ENCODE measurements at regions not wholly inside any gene's neighbourhood (a gene's known extent, or its start where the extent isn't known, plus 50 kb on each side); places are given as distances from the start of the nearest gene placed in this dataset.

DNA sequence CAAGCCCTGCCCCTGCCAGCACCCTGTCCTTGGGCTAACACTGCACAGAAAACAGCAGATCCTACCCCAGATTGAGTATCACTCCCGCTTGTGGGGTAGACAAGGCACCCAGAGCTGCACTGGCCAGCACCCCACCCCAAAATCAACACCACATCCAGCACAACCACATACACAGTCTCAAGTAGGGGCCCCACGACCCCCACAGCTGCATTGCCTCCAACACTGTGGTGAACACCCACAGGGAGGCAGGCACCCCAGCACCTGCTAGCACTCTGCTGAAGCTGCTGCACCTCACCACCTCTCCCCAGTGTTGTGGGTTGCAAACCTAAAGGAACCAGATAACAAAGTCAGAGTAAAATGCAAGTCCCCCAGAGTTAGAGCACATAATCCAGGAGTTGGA, 589.9 kb downstream of the PCDH19 start:
- Mint-ChIP-seq H3K27me3 (ENCODE audit: insufficient read depth) (no peaks in the 10 kb centered on the region), H3K27ac (no peak overlapping the region), H3K36me3 (ENCODE audit: low read depth) (no peaks in the 10 kb centered on the region), H3K4me1 (peaks cover 4% of the 10 kb centered on the region), H3K4me3 (no peak overlapping the region), H3K9me3 (no peaks in the 10 kb centered on the region)
- H3K36me3 ChIP-seq (ENCODE audit: control insufficient read depth, insufficient read depth, low read length) = no peaks in the 10 kb centered on the region
- H3K9ac ChIP-seq (ENCODE audit: extremely low read depth, low read length, poor library complexity, severe bottlenecking) = no peak overlapping the region
- no peaks in the 10 kb centered on the region for H3K4me1 ChIP-seq (ENCODE audit: control insufficient read depth, insufficient read depth, low read length)
- 86% methylated on average over 1 of the region's 2 CpGs; no CpG with 5 or more reads in 1 of the 2 experiments for WGBS, 2 experiments (ENCODE audit: insufficient coverage in 1 of 2, insufficient read length in 1 of 2)
- TF ChIP-seq, protein P1, sequence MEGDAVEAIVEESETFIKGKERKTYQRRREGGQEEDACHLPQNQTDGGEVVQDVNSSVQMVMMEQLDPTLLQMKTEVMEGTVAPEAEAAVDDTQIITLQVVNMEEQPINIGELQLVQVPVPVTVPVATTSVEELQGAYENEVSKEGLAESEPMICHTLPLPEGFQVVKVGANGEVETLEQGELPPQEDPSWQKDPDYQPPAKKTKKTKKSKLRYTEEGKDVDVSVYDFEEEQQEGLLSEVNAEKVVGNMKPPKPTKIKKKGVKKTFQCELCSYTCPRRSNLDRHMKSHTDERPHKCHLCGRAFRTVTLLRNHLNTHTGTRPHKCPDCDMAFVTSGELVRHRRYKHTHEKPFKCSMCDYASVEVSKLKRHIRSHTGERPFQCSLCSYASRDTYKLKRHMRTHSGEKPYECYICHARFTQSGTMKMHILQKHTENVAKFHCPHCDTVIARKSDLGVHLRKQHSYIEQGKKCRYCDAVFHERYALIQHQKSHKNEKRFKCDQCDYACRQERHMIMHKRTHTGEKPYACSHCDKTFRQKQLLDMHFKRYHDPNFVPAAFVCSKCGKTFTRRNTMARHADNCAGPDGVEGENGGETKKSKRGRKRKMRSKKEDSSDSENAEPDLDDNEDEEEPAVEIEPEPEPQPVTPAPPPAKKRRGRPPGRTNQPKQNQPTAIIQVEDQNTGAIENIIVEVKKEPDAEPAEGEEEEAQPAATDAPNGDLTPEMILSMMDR (conservative IDR thresholded peaks at IDR 0.05) = no peak
- H3K9me3 ChIP-seq (ENCODE audit: control insufficient read depth, low read length) = no peaks in the 10 kb centered on the region
- DNase-seq = no peak
- H3K4me3 ChIP-seq (ENCODE audit: low read length) = no peak overlapping the region
- H3K27ac ChIP-seq (ENCODE audit: low read depth, low read length) = no peak overlapping the region
- no peaks in the 10 kb centered on the region for H3K27me3 ChIP-seq (ENCODE audit: control insufficient read depth, insufficient read depth, low read length, poor library complexity, severe bottlenecking)

DNA sequence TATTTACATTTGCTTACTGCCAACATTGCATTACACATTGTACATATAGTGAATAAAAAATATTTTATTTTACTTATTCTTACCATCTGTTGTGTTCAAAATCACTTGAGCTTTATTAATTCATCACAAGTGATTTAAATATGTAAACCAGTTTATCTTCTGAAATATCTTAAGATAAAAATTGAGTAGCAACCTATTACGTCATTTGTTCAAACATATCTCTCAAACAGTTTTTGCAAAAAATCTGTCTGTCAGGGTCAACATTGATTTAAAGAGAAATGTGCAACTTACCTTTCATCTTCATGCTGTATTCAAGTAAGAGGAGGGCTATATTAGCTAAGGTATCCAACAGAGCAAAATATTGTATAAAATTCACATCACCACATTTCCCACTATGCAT, 610.1 kb downstream of the PCDH19 start:
- peaks cover 2% of the 10 kb centered on the region for H3K27me3 Mint-ChIP-seq (ENCODE audit: insufficient read depth)
- H3K36me3 ChIP-seq (ENCODE audit: control insufficient read depth, insufficient read depth, low read length) = no peaks in the 10 kb centered on the region
- TF ChIP-seq, protein P1 (conservative IDR thresholded peaks at IDR 0.05) = no peak
- no peak overlapping the region for H3K27ac Mint-ChIP-seq
- peaks cover 29% of the 10 kb centered on the region for H3K9me3 Mint-ChIP-seq
- H3K4me3 ChIP-seq (ENCODE audit: low read length) = no peak overlapping the region
- no peaks in the 10 kb centered on the region for H3K4me1 Mint-ChIP-seq
- H3K27me3 ChIP-seq (ENCODE audit: control insufficient read depth, insufficient read depth, low read length, poor library complexity, severe bottlenecking) = no peaks in the 10 kb centered on the region
- DNase-seq = no peak
- H3K9me3 ChIP-seq (ENCODE audit: control insufficient read depth, low read length) = peaks cover 4% of the 10 kb centered on the region
- WGBS, 2 experiments (ENCODE audit: insufficient coverage in 1 of 2, insufficient read length in 1 of 2) = 88% methylated on average over 1 of the region's 1 CpG; no CpG with 5 or more reads in 1 of the 2 experiments
- H3K4me3 Mint-ChIP-seq = no peak overlapping the region
- no peaks in the 10 kb centered on the region for H3K4me1 ChIP-seq (ENCODE audit: control insufficient read depth, insufficient read depth, low read length)
- H3K9ac ChIP-seq (ENCODE audit: extremely low read depth, low read length, poor library complexity, severe bottlenecking) = no peak overlapping the region
- no peaks in the 10 kb centered on the region for H3K36me3 Mint-ChIP-seq (ENCODE audit: low read depth)
- no peak overlapping the region for H3K27ac ChIP-seq (ENCODE audit: low read depth, low read length)

DNA sequence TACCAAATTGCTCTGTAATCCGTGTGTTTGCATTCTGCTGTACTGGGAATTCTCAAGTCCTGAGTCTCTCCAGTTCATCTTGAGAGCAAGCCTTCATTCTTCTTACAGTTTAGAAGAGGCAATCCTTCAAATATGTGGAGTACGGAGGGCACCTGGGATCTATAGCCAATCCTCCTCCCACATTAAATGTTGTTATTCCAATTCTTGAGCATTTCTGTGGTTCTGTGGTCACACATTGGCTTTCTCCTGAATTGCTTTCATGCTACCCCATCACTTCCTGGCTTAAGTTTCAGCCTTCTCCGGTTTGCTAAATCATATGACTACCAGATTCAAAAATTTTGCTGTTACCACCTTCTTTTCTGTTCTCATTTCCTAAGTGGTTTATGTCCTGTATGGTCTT, 611.1 kb downstream of the PCDH19 start:
- Histone ChIP-seq H3K36me3 (ENCODE audit: control insufficient read depth, insufficient read depth, low read length) (no peaks in the 10 kb centered on the region), H3K9me3 (ENCODE audit: control insufficient read depth, low read length) (peaks cover 4% of the 10 kb centered on the region), H3K27me3 (ENCODE audit: control insufficient read depth, insufficient read depth, low read length, poor library complexity, severe bottlenecking) (no peaks in the 10 kb centered on the region), H3K27ac (ENCODE audit: low read depth, low read length) (no peak overlapping the region), H3K9ac (ENCODE audit: extremely low read depth, low read length, poor library complexity, severe bottlenecking) (no peak overlapping the region), H3K4me1 (ENCODE audit: control insufficient read depth, insufficient read depth, low read length) (no peaks in the 10 kb centered on the region), H3K4me3 (ENCODE audit: low read length) (no peak overlapping the region)
- Mint-ChIP-seq H3K36me3 (ENCODE audit: low read depth) (peaks cover 2% of the 10 kb centered on the region), H3K4me3 (no peak overlapping the region), H3K4me1 (no peaks in the 10 kb centered on the region), H3K27ac (no peak overlapping the region), H3K9me3 (peaks cover 34% of the 10 kb centered on the region), H3K27me3 (ENCODE audit: insufficient read depth) (peaks cover 2% of the 10 kb centered on the region)
- TF ChIP-seq, protein P1 (conservative IDR thresholded peaks at IDR 0.05) = no peak
- WGBS, 2 experiments (ENCODE audit: insufficient coverage in 1 of 2, insufficient read length in 1 of 2) = 63 to 100% methylated on average over 1 to 3 of the region's 3 CpGs
- DNase-seq = no peak

Data from endodermal cell (in vitro differentiated cells).